ENCODE measurements at regions not wholly inside any gene's neighbourhood (a gene's known extent, or its start where the extent isn't known, plus 50 kb on each side); places are given as distances from the start of the nearest gene placed in this dataset.

DNA sequence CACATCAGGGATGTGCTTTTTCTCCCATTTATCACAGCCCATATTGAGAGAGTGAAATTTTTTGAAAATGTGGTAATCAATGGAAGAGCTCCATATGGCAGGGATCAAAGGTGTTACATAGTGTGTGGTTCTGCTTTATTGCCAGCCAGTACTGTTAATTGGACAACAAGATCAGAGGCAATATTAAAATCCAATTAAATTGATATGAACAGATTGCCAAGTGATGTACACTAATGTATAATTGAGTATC lies 338.9 kb downstream of the BCL11A start:
- TF ChIP-seq POLR2AphosphoS5 (IDR thresholded peaks at IDR 0.05), result no peak
- TF ChIP-seq, protein P1, sequence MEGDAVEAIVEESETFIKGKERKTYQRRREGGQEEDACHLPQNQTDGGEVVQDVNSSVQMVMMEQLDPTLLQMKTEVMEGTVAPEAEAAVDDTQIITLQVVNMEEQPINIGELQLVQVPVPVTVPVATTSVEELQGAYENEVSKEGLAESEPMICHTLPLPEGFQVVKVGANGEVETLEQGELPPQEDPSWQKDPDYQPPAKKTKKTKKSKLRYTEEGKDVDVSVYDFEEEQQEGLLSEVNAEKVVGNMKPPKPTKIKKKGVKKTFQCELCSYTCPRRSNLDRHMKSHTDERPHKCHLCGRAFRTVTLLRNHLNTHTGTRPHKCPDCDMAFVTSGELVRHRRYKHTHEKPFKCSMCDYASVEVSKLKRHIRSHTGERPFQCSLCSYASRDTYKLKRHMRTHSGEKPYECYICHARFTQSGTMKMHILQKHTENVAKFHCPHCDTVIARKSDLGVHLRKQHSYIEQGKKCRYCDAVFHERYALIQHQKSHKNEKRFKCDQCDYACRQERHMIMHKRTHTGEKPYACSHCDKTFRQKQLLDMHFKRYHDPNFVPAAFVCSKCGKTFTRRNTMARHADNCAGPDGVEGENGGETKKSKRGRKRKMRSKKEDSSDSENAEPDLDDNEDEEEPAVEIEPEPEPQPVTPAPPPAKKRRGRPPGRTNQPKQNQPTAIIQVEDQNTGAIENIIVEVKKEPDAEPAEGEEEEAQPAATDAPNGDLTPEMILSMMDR (IDR thresholded peaks at IDR 0.05), result no peak
